ENCODE measurements at regions not wholly inside any gene's neighbourhood (a gene's known extent, or its start where the extent isn't known, plus 50 kb on each side); places are given as distances from the start of the nearest gene placed in this dataset.

DNA sequence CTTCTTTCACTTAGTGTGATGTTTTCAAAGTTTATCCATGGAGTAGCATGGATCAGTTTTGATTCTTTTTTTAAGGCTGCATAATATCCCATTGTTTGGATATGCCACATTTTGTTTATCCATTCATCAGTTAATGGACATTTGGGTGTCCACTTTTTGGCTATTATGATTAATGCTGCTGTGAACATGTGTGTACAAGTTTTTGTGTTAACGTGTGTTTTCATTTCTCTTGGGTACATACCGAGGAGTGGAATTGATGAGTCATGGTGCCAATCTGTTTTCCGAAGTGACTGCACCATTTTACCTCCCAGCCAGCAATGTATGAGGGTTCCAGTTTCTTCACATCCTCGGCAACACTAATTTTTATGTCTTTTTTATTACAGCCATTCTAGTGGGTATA lies 78.4 kb upstream of the CCDC28A start:
- DNase-seq (ENCODE audit: low spot score): no peak

DNA sequence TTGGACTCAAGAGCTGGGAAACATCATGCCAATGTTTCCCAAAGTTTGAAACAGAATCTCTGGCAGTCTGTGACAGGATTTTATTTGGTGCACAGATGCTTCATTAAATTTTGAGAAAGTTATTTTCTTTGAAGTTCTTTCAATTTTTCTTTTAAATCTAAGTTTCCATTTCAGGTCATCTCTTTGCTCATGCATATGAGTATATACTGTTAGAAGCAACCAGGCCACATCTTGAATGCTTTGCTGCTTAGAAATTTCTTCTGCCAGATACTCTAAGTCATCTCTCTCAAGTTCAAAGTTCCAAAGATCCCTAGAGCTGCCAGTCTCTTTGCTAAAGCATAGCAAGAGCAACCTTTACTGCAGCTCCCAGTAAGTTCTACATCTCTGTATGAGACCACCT lies 59.1 kb upstream of the CCDC28A start:
- no peak for DNase-seq (ENCODE audit: low spot score)

DNA sequence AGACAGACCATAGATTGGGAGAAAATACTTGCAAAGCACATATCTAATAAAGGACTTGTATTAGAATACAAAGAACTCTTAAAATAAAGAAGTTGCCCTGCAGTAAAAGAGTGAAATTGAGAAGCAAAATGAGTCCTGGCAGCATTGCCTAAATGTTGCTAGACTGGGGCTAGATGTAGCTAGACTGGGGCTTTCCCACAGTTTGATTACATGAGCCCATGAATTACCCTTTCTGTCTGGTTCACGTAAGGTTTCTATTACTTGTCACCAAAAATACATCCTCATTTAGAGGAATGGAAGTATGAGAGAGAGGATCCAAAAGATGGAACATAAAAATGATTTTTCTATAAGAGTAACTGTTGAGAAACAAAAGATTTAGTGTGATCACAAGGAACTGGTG lies 57.6 kb upstream of the CCDC28A start:
- no peak for DNase-seq (ENCODE audit: low spot score)

DNA sequence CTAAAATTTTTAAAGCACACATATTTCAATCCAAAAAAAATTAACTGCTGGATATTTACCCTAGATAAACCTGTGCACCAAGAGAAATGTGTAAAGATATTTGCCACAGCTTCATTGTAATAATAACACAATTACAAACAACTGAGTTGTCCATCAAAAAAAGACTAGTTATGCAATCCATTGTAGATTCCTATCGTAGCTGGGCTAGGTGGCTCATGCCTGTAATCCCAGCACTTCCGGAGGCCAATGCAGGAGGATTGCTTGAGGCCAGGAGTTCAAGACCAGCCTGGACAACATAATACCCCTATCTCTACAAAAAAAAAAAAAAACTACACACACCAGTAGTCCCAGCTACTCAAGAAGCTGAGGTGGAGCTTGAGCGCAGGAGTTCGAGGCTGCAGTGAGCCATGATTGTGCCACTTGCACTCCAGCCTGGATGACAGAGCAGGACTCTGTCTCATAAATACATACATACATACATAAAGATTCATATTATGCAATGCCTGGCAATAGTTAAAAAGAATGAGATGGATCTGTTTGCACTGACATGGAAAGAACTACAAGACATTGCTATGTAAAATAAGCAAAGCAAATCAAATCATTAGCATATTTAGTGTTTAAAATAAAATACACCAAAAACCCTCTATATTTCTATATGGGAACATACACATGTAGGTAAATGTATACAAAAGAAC lies 56.5 kb upstream of the CCDC28A start:
- DNase-seq (ENCODE audit: low spot score): no peak

DNA sequence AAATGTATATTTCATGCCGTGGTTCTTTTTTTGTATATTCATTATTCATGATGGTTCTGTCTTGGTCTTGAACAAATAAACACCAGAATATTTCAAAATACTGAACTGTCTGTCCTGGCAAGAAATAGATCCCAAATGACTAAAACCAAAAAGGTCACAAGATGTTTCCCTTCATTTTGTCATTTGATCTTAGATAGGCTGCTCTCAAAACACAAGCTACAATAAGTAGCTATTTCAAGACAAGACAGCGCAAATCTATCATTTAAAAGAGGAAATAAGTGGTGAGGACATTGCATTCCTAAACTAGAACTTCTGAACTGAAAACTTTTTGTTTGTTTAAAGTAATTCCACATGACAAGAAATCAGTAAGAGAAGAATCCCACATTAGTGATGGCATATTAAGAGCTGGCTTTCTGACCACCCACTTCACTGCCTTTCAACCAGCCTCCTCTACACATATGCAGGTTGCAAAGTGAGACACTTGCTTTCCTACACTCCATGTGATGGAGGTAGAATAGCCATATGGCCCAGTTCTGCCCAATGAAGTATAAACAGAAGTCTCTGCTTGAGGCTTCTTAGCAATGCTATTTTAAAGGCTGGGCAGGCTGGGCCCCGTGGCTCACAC lies 54.4 kb upstream of the CCDC28A start:
- no peak for DNase-seq (ENCODE audit: low spot score)

DNA sequence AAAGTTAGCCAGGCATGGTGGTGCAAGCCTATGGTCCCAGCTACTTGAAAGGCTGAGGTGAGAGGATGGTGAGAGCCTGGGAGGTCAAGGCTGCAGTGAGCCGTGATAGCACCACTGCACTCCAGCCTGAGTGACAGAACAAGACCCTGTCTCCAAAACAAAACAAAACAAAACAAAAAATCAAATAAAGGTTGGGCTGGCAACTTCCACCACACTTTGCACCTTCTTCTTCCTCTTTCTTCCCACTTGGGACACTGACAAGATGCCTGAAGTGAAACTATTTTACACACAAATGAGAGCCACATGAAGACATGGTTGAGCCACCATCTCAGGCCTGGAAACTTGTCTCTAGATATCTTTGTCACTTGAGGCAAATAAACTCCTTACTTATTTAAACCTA lies 53.8 kb upstream of the CCDC28A start:
- DNase-seq (ENCODE audit: low spot score): no peak

DNA sequence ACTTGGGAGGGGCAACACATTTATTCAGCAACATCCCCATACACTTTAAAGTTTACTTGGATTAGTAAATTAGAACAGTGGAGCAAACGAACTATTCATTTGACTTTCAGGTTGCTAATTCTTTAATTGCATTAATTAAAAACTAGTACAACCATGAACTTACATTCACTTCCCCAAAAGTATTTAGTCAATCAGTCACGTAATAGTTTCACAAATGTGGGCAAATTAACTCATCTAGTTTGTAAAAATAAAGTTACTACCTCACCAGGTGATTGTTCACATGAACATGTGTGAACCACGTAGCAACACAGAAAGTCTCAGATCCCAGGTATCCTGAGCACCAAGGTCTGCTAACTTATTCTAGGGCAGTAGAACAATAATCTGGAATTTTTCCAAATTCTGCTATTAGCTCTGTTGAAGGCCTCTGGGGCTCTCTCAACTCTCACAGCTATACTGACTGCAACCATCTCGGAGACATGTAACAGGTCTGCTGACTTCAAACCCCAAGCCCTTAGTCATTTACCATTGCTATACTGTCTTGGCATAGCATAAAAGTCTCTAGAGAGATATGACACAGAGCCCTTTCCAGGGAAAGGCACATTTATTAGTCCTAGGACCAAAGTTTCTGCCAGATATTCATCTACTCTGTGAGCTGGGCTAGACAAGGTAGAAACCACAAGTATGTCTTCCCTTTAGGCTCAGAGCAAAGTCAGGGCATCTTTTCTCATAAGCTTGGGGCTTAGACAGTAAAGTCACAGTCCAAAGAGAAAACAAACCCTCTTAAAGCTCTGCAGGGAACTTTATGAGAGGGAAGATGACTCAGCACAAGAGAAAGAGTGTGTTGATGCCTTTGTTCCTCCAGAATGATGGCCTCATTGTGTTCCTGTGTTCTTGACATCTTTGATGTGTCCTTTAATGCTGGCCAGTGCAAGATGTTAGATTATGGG lies 50.9 kb upstream of the CCDC28A start:
- DNase-seq (ENCODE audit: low spot score): no peak
